Upper lobe of left lung (tissue), 4 donors: ENCODE measurements at regions not wholly inside any gene's neighbourhood (a gene's known extent, or its start where the extent isn't known, plus 50 kb on each side); places are given as distances from the start of the nearest gene placed in this dataset.

Experiments
- CTCF ChIP-seq, 6 experiments: fragments of 450-650 bp in 4 of 6; fragments of 200-600 bp in 2 of 6; sonication (generic) in 2 of 6; IDR thresholded peaks; one replicate each; pipeline ENCODE4 v1.5.1; 2016 to 2019; ENCODE audit warnings: antibody characterized with exemption in 6 of 6
- POLR2A ChIP-seq, 4 donors: fragments of 450-650 bp; IDR thresholded peaks; one replicate each; pipeline ENCODE4 v1.5.1; 2016 to 2017; ENCODE audit warnings: antibody characterized with exemption in 4 of 4, mild to moderate bottlenecking in 2 of 4

GRCh38 chr16:80103463-80103862 is 437.3 kb upstream of the DYNLRB2 start:
- TF ChIP-seq CTCF (IDR thresholded peaks at IDR 0.05) (no peak), POLR2A (IDR thresholded peaks at IDR 0.05) (no peak)
